ENCODE measurements at regions not wholly inside any gene's neighbourhood (a gene's known extent, or its start where the extent isn't known, plus 50 kb on each side); places are given as distances from the start of the nearest gene placed in this dataset.

DNA sequence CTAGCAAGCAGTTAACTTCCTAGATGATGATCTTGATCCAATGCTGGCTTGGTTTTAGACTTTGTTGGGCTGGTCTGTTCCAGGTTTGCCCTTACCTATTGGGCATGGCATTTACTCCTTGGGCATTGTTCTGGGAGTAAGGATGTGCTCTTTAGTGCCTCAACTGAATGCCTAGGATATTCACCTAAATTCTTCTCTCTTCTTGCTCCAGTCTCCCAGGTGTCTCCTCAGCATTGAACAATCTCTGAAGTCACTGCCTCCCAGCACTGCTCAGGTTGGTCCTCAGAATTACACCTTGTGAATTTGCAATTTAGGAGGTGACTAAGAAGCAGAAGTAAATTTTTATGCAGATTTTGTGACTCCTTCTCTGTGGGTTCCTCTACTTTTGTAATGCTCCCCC lies 307.7 kb upstream of the COL3A1 start:
- no peaks in the 10 kb centered on the region for H3K9me3 ChIP-seq (ENCODE audit: low read length)
- no TSS peak for BruUV-seq (replicated peaks)
- in situ Hi-C loops (cut with HindIII; ENCODE audit: extremely low pct_ligation_motif_present, low pct_unique_long_range_greater_than_20kb): no loop called here
- POLR2A ChIA-PET: no interaction called here
- H2AFZ ChIP-seq (ENCODE audit: low read length): no peak overlapping the region
- H4K20me1 ChIP-seq (ENCODE audit: insufficient read depth, low read length): no peaks in the 10 kb centered on the region
- H3K4me3 ChIP-seq (replicated peaks in 1 of 3; ENCODE audit: insufficient read depth in 1 of 3, low read depth in 2 of 3, low read length in 3 of 3): no peak overlapping the region
- ATAC-seq (no peak), DNase-seq (ENCODE audit: low spot score) (no peak), FAIRE-seq (no peak)
- H3K79me2 ChIP-seq (ENCODE audit: insufficient read depth, low read length): no peaks in the 10 kb centered on the region
- H3K4me1 ChIP-seq (ENCODE audit: insufficient read depth, low read length): no peaks in the 10 kb centered on the region
- H3K27ac ChIP-seq (ENCODE audit: extremely low read length, insufficient read depth, low read length): no peak overlapping the region
- TF ChIP-seq REXO4 (CRISPR knock-in tag; IDR thresholded peaks at IDR 0.05; ENCODE audit: borderline replicate concordance) (no peak), ARNTL (CRISPR knock-in tag; IDR thresholded peaks at IDR 0.05) (no peak), SOX6 (IDR thresholded peaks at IDR 0.05) (no peak), SOX6 (CRISPR knock-in tag; IDR thresholded peaks at IDR 0.05) (no peak), BORCS8-MEF2B (CRISPR knock-in tag; IDR thresholded peaks at IDR 0.05) (no peak), WIZ (CRISPR knock-in tag; IDR thresholded peaks at IDR 0.05) (no peak), GTF3A (CRISPR knock-in tag; conservative IDR thresholded peaks at IDR 0.05) (no peak), HOXA9 (CRISPR knock-in tag; IDR thresholded peaks at IDR 0.05; ENCODE audit: borderline replicate concordance) (no peak), MIER2 (CRISPR knock-in tag; IDR thresholded peaks at IDR 0.05) (no peak), STAG1 (CRISPR knock-in tag; IDR thresholded peaks at IDR 0.05) (no peak), SIN3B (IDR thresholded peaks at IDR 0.05; ENCODE audit: low read length) (no peak), POGZ (CRISPR knock-in tag; IDR thresholded peaks at IDR 0.05) (no peak)
- TF ChIP-seq, protein P1, sequence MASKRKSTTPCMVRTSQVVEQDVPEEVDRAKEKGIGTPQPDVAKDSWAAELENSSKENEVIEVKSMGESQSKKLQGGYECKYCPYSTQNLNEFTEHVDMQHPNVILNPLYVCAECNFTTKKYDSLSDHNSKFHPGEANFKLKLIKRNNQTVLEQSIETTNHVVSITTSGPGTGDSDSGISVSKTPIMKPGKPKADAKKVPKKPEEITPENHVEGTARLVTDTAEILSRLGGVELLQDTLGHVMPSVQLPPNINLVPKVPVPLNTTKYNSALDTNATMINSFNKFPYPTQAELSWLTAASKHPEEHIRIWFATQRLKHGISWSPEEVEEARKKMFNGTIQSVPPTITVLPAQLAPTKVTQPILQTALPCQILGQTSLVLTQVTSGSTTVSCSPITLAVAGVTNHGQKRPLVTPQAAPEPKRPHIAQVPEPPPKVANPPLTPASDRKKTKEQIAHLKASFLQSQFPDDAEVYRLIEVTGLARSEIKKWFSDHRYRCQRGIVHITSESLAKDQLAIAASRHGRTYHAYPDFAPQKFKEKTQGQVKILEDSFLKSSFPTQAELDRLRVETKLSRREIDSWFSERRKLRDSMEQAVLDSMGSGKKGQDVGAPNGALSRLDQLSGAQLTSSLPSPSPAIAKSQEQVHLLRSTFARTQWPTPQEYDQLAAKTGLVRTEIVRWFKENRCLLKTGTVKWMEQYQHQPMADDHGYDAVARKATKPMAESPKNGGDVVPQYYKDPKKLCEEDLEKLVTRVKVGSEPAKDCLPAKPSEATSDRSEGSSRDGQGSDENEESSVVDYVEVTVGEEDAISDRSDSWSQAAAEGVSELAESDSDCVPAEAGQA (IDR thresholded peaks at IDR 0.05; ENCODE audit: low read depth): no peak
- TF ChIP-seq, protein P1 (CRISPR knock-in tag; IDR thresholded peaks at IDR 0.05; ENCODE audit: borderline replicate concordance): no peak
- TF ChIP-seq, protein P2, sequence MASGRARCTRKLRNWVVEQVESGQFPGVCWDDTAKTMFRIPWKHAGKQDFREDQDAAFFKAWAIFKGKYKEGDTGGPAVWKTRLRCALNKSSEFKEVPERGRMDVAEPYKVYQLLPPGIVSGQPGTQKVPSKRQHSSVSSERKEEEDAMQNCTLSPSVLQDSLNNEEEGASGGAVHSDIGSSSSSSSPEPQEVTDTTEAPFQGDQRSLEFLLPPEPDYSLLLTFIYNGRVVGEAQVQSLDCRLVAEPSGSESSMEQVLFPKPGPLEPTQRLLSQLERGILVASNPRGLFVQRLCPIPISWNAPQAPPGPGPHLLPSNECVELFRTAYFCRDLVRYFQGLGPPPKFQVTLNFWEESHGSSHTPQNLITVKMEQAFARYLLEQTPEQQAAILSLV (CRISPR knock-in tag; IDR thresholded peaks at IDR 0.05; ENCODE audit: borderline replicate concordance): no peak
- TF ChIP-seq, protein P3, sequence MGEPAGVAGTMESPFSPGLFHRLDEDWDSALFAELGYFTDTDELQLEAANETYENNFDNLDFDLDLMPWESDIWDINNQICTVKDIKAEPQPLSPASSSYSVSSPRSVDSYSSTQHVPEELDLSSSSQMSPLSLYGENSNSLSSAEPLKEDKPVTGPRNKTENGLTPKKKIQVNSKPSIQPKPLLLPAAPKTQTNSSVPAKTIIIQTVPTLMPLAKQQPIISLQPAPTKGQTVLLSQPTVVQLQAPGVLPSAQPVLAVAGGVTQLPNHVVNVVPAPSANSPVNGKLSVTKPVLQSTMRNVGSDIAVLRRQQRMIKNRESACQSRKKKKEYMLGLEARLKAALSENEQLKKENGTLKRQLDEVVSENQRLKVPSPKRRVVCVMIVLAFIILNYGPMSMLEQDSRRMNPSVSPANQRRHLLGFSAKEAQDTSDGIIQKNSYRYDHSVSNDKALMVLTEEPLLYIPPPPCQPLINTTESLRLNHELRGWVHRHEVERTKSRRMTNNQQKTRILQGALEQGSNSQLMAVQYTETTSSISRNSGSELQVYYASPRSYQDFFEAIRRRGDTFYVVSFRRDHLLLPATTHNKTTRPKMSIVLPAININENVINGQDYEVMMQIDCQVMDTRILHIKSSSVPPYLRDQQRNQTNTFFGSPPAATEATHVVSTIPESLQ (CRISPR knock-in tag; conservative IDR thresholded peaks at IDR 0.05): no peak
- no peaks in the 10 kb centered on the region for H3K27me3 ChIP-seq (ENCODE audit: control insufficient read depth in 1 of 2, insufficient read depth in 2 of 2, low read length in 2 of 2)
- no peak overlapping the region for H3K4me2 ChIP-seq (ENCODE audit: low read depth, low read length)
- H3K9ac ChIP-seq (ENCODE audit: insufficient read depth, low read depth, low read length): no peak overlapping the region
- CTCF ChIA-PET (ENCODE audit: low intra/inter-chr PET ratio, low total read pairs): no interaction called here
- intact Hi-C loops (cut with micrococcal nuclease; ENCODE audit: unreplicated experiment): no loop called here
- no peaks in the 10 kb centered on the region for H3K36me3 ChIP-seq (replicated peaks in 1 of 2; ENCODE audit: control insufficient read depth in 1 of 2, insufficient read depth in 2 of 2, low read length in 2 of 2)
